Progenitor cell of endocrine pancreas (in vitro differentiated cells): ENCODE measurements at regions not wholly inside any gene's neighbourhood (a gene's known extent, or its start where the extent isn't known, plus 50 kb on each side); places are given as distances from the start of the nearest gene placed in this dataset.

Experiments
- DNase-seq: peaks from one replicate; pipeline ENCODE4 v3.0.0; 2021; ENCODE audit warnings: low spot score; ENCODE audit not compliant: unreplicated experiment
- H3K27ac Mint-ChIP-seq: 2 replicates; pipeline ENCODE4 v1.8.0; 2021; ENCODE audit warnings: mild to moderate bottlenecking, moderate library complexity, mixed read lengths
- H3K27me3 Mint-ChIP-seq: 2 replicates; pipeline ENCODE4 v1.8.0; 2021; ENCODE audit warnings: mixed read lengths
- H3K36me3 Mint-ChIP-seq: 2 replicates; pipeline ENCODE4 v1.8.0; 2022; ENCODE audit warnings: mixed read lengths; ENCODE audit not compliant: insufficient read depth
- H3K4me1 Mint-ChIP-seq: 2 replicates; pipeline ENCODE4 v1.8.0; 2021; ENCODE audit warnings: low read depth, mixed read lengths
- H3K4me3 Mint-ChIP-seq: 2 replicates; pipeline ENCODE4 v1.8.0; 2021; ENCODE audit warnings: low read depth, mild to moderate bottlenecking, moderate library complexity, mixed read lengths
- H3K9me3 Mint-ChIP-seq: 2 replicates; pipeline ENCODE4 v1.8.0; 2021; ENCODE audit warnings: low read depth, mixed read lengths
- CTCF ChIP-seq: fragments of 200-600 bp; sonication (generic); IDR thresholded peaks from one replicate; pipeline ENCODE4 v1.5.0; 2021; ENCODE audit warnings: antibody characterized with exemption, mild to moderate bottlenecking; ENCODE audit not compliant: unreplicated experiment

- Mint-ChIP-seq H3K4me1 (peaks cover 27% of the 10 kb centered on the region), H3K4me3 (no peak overlapping the region), H3K27me3 (no peaks in the 10 kb centered on the region), H3K9me3 (peaks cover 3% of the 10 kb centered on the region), H3K36me3 (peaks cover 2% of the 10 kb centered on the region), H3K27ac (no peak overlapping the region)
- DNase-seq = no peak
- no peak for TF ChIP-seq CTCF
Observed at GRCh38 chr12:92010853-92011701, 134.6 kb downstream of the BTG1 start.

GRCh38 chr12:92010368-92010767, 135.3 kb downstream of the BTG1 start:
- TF ChIP-seq CTCF = no peak
- no peaks in the 10 kb centered on the region for H3K27me3 Mint-ChIP-seq

DNA sequence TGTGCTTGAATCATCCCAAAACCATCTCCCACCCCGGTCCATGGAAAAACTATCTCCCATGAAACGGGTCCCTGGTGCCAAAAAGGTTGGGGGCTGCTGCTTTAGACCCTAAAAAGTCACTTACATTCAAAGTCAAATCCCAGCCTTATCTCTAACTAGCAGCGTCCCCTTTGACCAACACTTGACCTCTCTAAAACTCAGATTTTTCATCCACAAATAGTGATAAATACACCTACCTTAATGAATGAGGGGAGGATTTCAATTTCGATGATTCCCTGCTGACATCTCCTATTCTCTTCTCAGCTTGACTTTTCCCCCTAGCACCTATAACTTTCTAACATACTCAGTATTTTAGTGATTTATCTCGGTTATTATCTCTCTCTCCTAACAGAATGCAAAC, 137.3 kb downstream of the BTG1 start:
- H3K36me3 Mint-ChIP-seq = peaks cover 1% of the 10 kb centered on the region
- H3K27ac Mint-ChIP-seq = peak overlapping the region; percentile 66
- TF ChIP-seq CTCF = no peak
- H3K4me3 Mint-ChIP-seq = no peak overlapping the region
- H3K27me3 Mint-ChIP-seq = no peaks in the 10 kb centered on the region
- no peak for DNase-seq
- H3K9me3 Mint-ChIP-seq = peaks cover 3% of the 10 kb centered on the region
- peaks cover 47% of the 10 kb centered on the region for H3K4me1 Mint-ChIP-seq

More at GRCh38 chr12:92010368-92010767, 135.3 kb downstream of the BTG1 start:
- Mint-ChIP-seq H3K9me3 (peaks cover 3% of the 10 kb centered on the region), H3K4me1 (peaks cover 27% of the 10 kb centered on the region), H3K36me3 (peaks cover 1% of the 10 kb centered on the region), H3K27ac (peak overlapping the region; percentile 63), H3K4me3 (no peak overlapping the region)
- no peak for DNase-seq

- DNase-seq = no peak
- Mint-ChIP-seq H3K27ac (peak overlapping the region; percentile 8), H3K4me3 (no peak overlapping the region)
Observed at GRCh38 chr12:92007787-92008186, 137.9 kb downstream of the BTG1 start.

DNA sequence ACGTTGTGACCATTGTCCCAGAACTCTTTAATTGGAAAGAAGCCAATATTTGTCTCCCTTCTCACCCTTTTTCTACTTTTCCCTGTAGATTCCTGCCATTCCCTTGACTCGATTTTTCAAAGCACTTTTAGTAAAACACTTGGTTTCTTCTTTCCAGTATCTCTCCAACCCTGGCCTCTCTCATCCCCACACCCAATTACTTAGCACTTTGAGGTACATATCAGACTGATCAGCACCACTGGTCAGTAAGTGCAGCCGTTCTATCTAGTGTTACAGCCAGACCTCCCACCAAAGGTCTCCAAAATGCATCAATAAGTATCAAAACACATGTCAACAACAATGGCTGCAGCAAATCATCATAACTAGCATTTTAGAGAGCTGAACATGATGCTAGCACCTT, 141.9 kb downstream of the BTG1 start:
- no peak for DNase-seq
- H3K9me3 Mint-ChIP-seq = peaks cover 18% of the 10 kb centered on the region
- no peaks in the 10 kb centered on the region for H3K27me3 Mint-ChIP-seq

More at GRCh38 chr12:92007787-92008186, 137.9 kb downstream of the BTG1 start:
- Mint-ChIP-seq H3K9me3 (no peaks in the 10 kb centered on the region), H3K27me3 (no peaks in the 10 kb centered on the region), H3K4me1 (peaks cover 53% of the 10 kb centered on the region), H3K36me3 (peaks cover 1% of the 10 kb centered on the region)
- TF ChIP-seq CTCF = no peak

More for the DNA sequence above, 141.9 kb downstream of the BTG1 start:
- no peak for TF ChIP-seq CTCF
- H3K27ac Mint-ChIP-seq = peak overlapping the region; percentile 33
- H3K36me3 Mint-ChIP-seq = peaks cover 11% of the 10 kb centered on the region
- peaks cover 44% of the 10 kb centered on the region for H3K4me1 Mint-ChIP-seq
- no peak overlapping the region for H3K4me3 Mint-ChIP-seq
